Globus pallidus (tissue), 1 donor: ENCODE measurements at regions not wholly inside any gene's neighbourhood (a gene's known extent, or its start where the extent isn't known, plus 50 kb on each side); places are given as distances from the start of the nearest gene placed in this dataset.

Experiments
- DNase-seq: peaks from one replicate; pipeline ENCODE4 v3.0.0-alpha.2; 2015; ENCODE audit warnings: low spot score

- DNase-seq = no peak
Observed at GRCh38 chr14:101066826-101067510, 163.4 kb upstream of the RTL1 start.

DNA sequence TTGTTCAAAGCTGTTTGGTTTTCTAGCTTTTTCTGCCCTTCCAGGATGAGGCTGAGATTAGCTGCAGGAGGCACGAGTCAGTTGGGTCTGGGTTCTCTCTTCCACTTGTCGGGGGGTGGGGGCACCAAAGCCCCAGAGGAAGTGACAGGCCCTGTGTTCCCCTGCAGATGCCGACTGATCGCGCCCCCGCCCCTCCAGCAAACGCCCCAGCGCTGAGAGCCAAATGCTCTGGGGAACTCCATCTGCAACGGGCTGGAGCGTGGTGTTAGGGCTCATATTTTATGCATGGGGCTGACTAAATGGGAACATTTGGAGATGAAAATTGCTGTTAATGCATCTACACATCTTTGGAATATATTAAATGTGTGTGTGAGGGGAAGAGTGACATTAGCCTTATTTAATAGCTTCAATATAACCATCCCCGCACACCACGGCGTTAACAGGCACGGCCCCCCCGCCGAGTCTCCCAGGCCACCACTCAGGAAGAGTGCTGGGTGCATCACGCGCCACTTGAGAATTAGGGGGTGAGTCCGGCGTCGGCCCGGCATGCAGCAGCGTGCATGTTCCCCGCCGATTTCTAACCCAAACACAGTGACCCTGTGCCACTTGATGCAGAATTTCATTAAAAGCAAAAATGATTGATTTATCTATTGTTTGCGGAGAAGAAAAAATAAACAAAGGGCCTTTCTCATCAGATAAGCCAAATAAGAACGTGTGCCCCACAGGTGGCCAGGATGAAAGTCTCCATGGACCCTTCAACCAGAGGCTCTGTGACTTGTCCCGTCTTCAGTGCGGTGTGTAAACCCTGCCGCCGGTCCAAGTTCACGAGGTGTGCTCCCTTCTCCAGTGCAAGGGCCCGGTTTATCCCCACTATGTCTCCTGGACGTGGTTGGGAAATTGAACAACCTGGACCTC is 165.0 kb upstream of the RTL1 start:
- no peak for DNase-seq

GRCh38 chr14:101069228-101069549 is 165.7 kb upstream of the RTL1 start:
- DNase-seq = no peak

DNA sequence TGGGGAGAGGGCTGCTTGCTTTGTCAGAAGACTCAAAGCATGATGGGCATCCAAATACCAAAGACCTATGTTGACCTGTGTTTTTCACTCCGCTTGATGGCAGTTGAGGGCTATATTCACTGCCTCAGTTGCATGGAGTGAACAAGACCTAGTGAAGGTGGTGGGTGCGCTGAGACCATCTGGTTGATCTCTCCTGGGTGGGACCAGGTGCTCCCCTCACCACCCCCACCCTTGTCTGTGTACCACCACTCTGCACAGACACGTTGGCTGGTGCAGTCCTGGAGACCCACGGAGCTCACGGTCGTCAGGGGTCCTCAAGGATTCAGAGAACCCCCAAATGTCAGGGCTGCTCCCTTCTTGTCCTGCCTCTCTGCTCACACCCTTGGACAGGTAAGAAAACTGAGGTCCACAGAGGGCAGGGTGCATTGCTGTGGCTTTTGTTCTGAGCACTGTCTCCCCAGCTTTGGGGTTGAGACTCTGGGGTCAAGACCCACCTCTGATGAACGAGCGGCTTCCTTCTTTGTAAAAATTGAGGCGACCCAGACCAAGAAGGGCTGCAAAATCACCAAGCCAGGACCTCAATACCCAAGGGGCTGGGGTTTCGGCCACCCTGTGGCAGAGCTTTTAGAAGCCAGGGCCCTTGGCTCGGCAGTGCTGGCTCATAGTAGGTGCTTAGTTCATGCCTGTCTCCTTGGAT is 166.3 kb upstream of the RTL1 start:
- no peak for DNase-seq

DNA sequence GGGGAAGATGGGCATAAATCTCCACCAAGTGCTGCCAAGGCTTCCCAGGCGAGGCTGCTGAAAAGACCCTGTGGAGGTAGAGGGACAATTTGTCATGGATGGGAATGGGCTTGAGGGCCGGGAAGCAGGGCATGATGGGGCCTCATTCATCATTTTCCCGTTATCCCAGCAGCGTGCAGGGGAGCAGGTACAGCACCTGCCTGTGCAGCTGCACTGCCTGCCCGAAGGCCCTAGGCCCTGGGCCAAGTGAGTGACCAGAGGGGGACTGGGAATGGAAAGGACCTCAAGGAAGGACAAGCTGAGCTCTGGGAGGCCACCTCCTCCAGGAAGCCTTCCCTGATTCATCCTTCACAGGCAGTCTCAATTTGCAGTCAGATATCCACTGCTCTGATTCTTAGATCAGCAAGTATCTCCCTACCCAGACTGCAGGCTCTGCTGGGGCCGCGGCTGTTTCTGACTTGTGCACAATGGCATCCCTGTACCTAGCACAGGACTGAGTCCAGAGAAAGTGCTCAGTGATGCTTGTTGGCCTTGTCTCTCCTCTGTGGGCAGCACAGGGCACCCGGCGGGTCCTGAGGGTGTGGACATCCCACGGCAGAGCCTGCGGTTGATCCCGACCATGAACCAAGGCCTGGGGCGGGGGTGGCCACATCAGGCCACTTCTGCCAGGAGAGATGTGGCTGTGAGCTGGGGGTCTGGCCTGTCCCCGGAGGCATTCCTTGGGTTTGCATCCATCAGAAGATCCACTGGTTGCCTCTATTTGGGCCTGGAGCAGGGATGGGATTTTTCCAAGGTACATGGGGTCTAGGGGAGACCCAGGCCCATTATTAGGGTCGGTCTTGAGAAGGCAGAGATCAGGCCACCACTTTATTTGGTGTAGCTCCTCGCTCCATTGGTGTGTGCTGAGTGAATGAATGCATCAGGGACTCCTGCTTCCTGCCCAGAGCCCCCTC is 167.3 kb upstream of the RTL1 start:
- no peak for DNase-seq

GRCh38 chr14:101071493-101071906 is 168.0 kb upstream of the RTL1 start:
- no peak for DNase-seq

- DNase-seq = no peak
Observed at GRCh38 chr14:101072070-101072469, 168.5 kb upstream of the RTL1 start.

GRCh38 chr14:101072531-101072930 is 169.0 kb upstream of the RTL1 start:
- no peak for DNase-seq

GRCh38 chr14:101072945-101073597 is 169.5 kb upstream of the RTL1 start:
- DNase-seq = no peak

DNA sequence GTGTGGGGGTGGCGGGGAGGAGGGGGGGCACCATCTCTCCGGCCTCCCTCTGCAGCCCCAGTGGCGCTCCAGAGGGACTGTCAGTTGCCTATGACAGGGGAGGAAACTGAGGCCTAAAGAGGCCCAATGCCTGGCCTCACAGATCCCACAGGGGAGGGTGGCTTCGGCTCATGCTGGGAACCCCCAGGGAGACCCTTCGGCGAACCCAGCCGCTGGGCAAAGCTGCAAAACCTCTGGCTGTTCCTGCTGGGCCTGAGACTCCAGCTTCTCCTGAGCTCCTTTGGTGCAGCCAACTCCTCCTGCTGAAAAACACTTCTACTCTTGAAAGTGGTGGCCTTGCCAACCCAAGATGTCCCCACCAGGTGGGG is 170.1 kb upstream of the RTL1 start:
- DNase-seq = no peak

- DNase-seq = no peak
Observed at GRCh38 chr14:101074196-101075024, 170.9 kb upstream of the RTL1 start.

- no peak for DNase-seq
Observed at GRCh38 chr14:101075025-101075800, 171.7 kb upstream of the RTL1 start.

DNA sequence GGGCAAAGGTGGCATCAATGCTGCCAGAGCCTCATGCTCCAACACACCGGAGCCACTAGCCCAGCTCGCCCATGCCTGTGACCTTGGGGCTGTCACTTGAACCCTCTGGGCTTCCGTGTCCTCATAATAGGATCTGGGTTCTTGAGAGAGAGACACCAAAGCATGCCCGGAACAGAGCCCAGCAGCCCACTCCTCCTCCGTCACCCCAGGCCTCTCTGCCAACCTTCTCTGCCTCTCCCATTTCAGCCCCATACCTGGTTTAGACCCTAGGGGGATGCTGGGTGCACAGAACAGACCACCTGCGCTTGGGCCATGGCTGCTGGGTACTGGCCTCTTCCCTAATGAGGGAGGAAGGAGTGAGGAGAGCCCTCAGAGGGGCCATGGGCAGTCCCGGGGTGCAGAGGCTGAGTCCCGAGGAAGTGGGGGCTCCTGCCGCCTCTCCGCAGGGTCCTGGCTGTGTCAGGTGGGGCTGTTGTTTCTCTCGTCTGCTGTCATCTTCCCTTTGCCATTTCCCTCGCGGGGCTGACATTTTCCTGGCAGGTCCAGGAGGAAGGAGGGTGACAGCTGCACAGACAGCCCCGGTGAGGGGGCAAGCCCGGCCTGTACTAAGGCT is 172.4 kb upstream of the RTL1 start:
- no peak for DNase-seq

DNA sequence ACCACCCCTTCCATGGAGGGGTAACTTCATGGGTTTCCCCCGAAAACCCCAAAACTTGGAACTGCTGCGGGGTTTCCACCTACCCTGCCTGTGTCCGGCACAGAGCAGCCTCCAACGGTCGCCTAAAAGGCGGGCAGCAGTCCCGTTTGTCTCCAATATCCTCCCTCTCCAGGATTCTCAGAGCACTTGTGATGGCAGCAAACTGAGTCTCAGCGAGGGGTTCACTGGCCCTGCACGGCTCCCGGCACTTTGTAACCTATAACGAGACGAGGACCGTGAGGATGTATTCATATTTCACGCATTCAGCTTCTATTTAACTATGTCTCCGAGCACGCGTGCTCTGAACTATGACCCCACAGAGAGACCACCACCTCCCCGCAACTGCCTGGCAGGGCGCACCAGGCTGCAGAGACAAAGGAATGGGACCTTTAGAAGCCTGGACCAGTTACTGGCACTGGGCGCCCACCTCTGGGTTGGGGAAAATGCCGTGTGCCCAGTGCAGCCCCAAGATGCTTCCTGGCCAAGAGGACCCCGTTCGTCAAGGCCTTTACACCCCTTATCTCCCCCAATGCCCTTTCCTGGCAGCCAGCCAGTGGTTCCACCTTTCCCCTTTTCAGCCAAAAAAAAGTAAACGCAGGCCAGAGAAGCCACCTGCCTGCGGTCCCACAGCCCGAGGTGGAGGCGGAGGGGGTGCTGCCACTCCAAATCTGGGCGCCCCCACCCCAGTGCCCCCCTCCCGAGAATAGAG is 173.1 kb upstream of the RTL1 start:
- no peak for DNase-seq

DNA sequence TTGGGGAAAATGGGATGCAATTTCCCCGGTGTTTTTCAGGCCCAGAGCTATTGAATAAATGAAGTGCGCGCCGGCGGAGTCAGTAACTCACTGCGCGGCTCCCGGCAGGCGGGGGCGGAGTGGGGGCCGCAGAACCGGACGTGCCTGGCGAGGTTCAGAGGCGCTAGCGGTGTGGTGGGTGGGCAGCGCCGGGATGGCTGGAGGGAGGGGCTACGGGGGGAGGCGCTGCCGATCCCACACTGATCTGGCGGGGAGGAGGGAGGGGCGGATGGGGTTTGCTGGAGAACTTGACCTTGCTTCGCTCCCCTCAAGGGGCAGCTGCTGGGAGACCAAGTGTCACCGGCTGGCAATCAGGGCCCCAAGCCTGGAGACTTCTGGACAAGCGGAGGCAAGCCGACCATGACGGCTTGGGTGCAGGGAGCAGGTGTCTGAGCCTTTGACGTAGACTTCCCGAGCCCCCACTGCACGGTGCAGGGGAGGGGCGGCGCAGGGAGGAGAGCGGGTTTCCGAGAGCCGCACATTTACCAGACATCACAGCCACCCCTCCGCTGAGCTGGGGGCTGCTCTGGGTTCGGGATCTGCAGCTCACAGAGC is 174.1 kb upstream of the RTL1 start:
- DNase-seq = no peak

GRCh38 chr14:101078170-101078891 is 174.8 kb upstream of the RTL1 start:
- no peak for DNase-seq

- DNase-seq = no peak
Observed at GRCh38 chr14:101078892-101079221, 175.3 kb upstream of the RTL1 start.
